Uterus (tissue), 3 donors: ENCODE measurements at regions not wholly inside any gene's neighbourhood (a gene's known extent, or its start where the extent isn't known, plus 50 kb on each side); places are given as distances from the start of the nearest gene placed in this dataset.

Experiments
- DNase-seq, 2 donors: peaks; one replicate each; pipeline ENCODE4 v3.0.0-alpha.2; 2019 to 2020
- H3K27ac ChIP-seq, 2 donors: fragments of 200-600 bp; sonication (generic); 1 replicate in 1 of 2; 2 replicates in 1 of 2; pipeline ENCODE4 v1.5.1; 2016 to 2018
- H3K27me3 ChIP-seq, 2 donors: fragments of 200-600 bp; sonication (generic); one replicate each; pipeline ENCODE4 v1.5.1; 2018 to 2019; ENCODE audit warnings: control low read depth in 1 of 2
- H3K36me3 ChIP-seq, 2 donors: fragments of 200-600 bp; sonication (generic); one replicate each; pipeline ENCODE4 v1.5.1; 2019; ENCODE audit warnings: control low read depth in 1 of 2
- H3K4me1 ChIP-seq, 2 donors: fragments of 200-600 bp; sonication (generic); one replicate each; pipeline ENCODE4 v1.5.1; 2018 to 2019; ENCODE audit warnings: control low read depth in 1 of 2
- H3K4me3 ChIP-seq, 2 donors: fragments of 200-600 bp; sonication (generic); 1 replicate in 1 of 2; 2 replicates in 1 of 2; pipeline ENCODE4 v1.5.1; 2018 to 2019; ENCODE audit warnings: mild to moderate bottlenecking in 1 of 2
- H3K9me3 ChIP-seq, 2 donors: fragments of 200-600 bp; sonication (generic); one replicate each; pipeline ENCODE4 v1.5.1; 2019; ENCODE audit warnings: control low read depth in 1 of 2
- CTCF ChIP-seq, 4 experiments: fragments of 200-600 bp in 2 of 4; fragments of 450-650 bp in 2 of 4; sonication (generic) in 2 of 4; IDR thresholded peaks; one replicate each; pipeline ENCODE4 v1.5.1; 2016 to 2019; ENCODE audit warnings: antibody characterized with exemption in 4 of 4, mild to moderate bottlenecking in 2 of 4, moderate library complexity in 1 of 4
- POLR2A ChIP-seq, 2 donors: fragments of 450-650 bp; IDR thresholded peaks; one replicate each; pipeline ENCODE4 v1.6.1; 2016; ENCODE audit warnings: antibody characterized with exemption in 2 of 2, mild to moderate bottlenecking in 1 of 2, moderate library complexity in 1 of 2
- intact Hi-C: fragments of 100-400 bp; cut with DNase I; formaldehyde crosslinking; loops from one replicate; pipeline ENCODE4 v1.15.1; 2023; ENCODE audit warnings: low total_unique reads
- donor health status: DM: yes; HTN: yes; CAD: no.

- TF ChIP-seq CTCF (IDR thresholded peaks at IDR 0.05), result no peak
- no peak for TF ChIP-seq POLR2A (IDR thresholded peaks at IDR 0.05)
- no peak overlapping the region for H3K4me3 ChIP-seq
Measured at GRCh38 chr9:7408845-7409244, 390.7 kb downstream of the DMAC1 start.

GRCh38 chr9:7407246-7407645, 392.3 kb downstream of the DMAC1 start:
- Histone ChIP-seq H3K4me3 (no peak overlapping the region), H3K9me3 (no peaks in the 10 kb centered on the region), H3K36me3 (no peaks in the 10 kb centered on the region), H3K27ac (no peak overlapping the region), H3K4me1 (no peaks in the 10 kb centered on the region), H3K27me3 (no peaks in the 10 kb centered on the region)
- intact Hi-C loops, result no loop called here
- TF ChIP-seq CTCF (IDR thresholded peaks at IDR 0.05), result no peak
- TF ChIP-seq POLR2A (IDR thresholded peaks at IDR 0.05), result no peak
- DNase-seq, result no peak

More at GRCh38 chr9:7408845-7409244, 390.7 kb downstream of the DMAC1 start:
- Histone ChIP-seq H3K4me1 (no peaks in the 10 kb centered on the region), H3K27me3 (no peaks in the 10 kb centered on the region), H3K36me3 (no peaks in the 10 kb centered on the region), H3K9me3 (no peaks in the 10 kb centered on the region), H3K27ac (no peak overlapping the region)
- intact Hi-C loops, result no loop called here
- no peak for DNase-seq

- Histone ChIP-seq H3K27ac (no peak overlapping the region), H3K4me3 (no peak overlapping the region), H3K27me3 (no peaks in the 10 kb centered on the region), H3K4me1 (no peaks in the 10 kb centered on the region), H3K36me3 (no peaks in the 10 kb centered on the region), H3K9me3 (no peaks in the 10 kb centered on the region)
- no peak for TF ChIP-seq CTCF (IDR thresholded peaks at IDR 0.05)
- no peak for TF ChIP-seq POLR2A (IDR thresholded peaks at IDR 0.05)
- DNase-seq, result no peak
- intact Hi-C loops, result no loop called here
Measured at GRCh38 chr9:7405924-7406604, 393.5 kb downstream of the DMAC1 start.

GRCh38 chr9:7403839-7404487, 395.6 kb downstream of the DMAC1 start:
- no peak overlapping the region for H3K4me3 ChIP-seq
- no peaks in the 10 kb centered on the region for H3K4me1 ChIP-seq
- intact Hi-C loops, result no loop called here
- no peaks in the 10 kb centered on the region for H3K36me3 ChIP-seq
- H3K9me3 ChIP-seq, result no peaks in the 10 kb centered on the region
- TF ChIP-seq CTCF (IDR thresholded peaks at IDR 0.05) (no peak), POLR2A (IDR thresholded peaks at IDR 0.05) (no peak)
- H3K27ac ChIP-seq, result no peak overlapping the region
- no peaks in the 10 kb centered on the region for H3K27me3 ChIP-seq
- DNase-seq, result no peak

- H3K27me3 ChIP-seq, result no peaks in the 10 kb centered on the region
- TF ChIP-seq CTCF (IDR thresholded peaks at IDR 0.05) (no peak), POLR2A (IDR thresholded peaks at IDR 0.05) (no peak)
- no peaks in the 10 kb centered on the region for H3K36me3 ChIP-seq
- intact Hi-C loops, result no loop called here
- no peak overlapping the region for H3K27ac ChIP-seq
- H3K4me3 ChIP-seq, result no peak overlapping the region
- no peak for DNase-seq
- H3K4me1 ChIP-seq, result no peaks in the 10 kb centered on the region
- H3K9me3 ChIP-seq, result no peaks in the 10 kb centered on the region
Measured at GRCh38 chr9:7403028-7403389, 396.6 kb downstream of the DMAC1 start.
